SK-N-SH (cell line): ENCODE measurements at regions not wholly inside any gene's neighbourhood (a gene's known extent, or its start where the extent isn't known, plus 50 kb on each side); places are given as distances from the start of the nearest gene placed in this dataset.

Experiments used
- CTCF ChIP-seq: fragments of 200-600 bp; sonication (generic); IDR thresholded peaks from 2 replicates; pipeline ENCODE4 v1.6.1; 2017; ENCODE audit warnings: antibody characterized with exemption, mild to moderate bottlenecking, moderate library complexity
- GABPA ChIP-seq: IDR thresholded peaks from 2 replicates; pipeline ENCODE4 v1.4.0; 2012; ENCODE audit warnings: low read depth, mild to moderate bottlenecking
- POLR2AphosphoS5 ChIP-seq: IDR thresholded peaks from 2 replicates; pipeline ENCODE4 v1.6.1; 2012; ENCODE audit warnings: low read depth, low read length
- RCOR1 ChIP-seq: fragments of 150-350 bp; IDR thresholded peaks from 2 replicates; pipeline ENCODE4 v1.6.1; 2017; ENCODE audit warnings: antibody characterized with exemption, low read length
- TCF12 ChIP-seq: IDR thresholded peaks from 2 replicates; pipeline ENCODE4 v1.4.0; 2012
- USF2 ChIP-seq: fragments of 150-350 bp; IDR thresholded peaks from 2 replicates; pipeline ENCODE4 v1.6.1; 2017; ENCODE audit warnings: antibody characterized with exemption, low read length, low read depth, borderline replicate concordance

GRCh38 chr5:143524338-143524945 lies 121.0 kb upstream of the NR3C1 start:
- no peak for TF ChIP-seq TCF12
- no peak for TF ChIP-seq RCOR1
- no peak for TF ChIP-seq CTCF
- no peak for TF ChIP-seq POLR2AphosphoS5
- TF ChIP-seq USF2, result no peak
- no peak for TF ChIP-seq GABPA
